Activated CD8-positive, alpha-beta memory T cell treated with anti-CD3 and anti-CD28 coated beads for 24 hours (primary cell): ENCODE measurements at regions not wholly inside any gene's neighbourhood (a gene's known extent, or its start where the extent isn't known, plus 50 kb on each side); places are given as distances from the start of the nearest gene placed in this dataset.

ENCODE experiments used
- DNase-seq: peaks from one replicate; pipeline ENCODE4 v3.0.0-alpha.2; 2020

DNA sequence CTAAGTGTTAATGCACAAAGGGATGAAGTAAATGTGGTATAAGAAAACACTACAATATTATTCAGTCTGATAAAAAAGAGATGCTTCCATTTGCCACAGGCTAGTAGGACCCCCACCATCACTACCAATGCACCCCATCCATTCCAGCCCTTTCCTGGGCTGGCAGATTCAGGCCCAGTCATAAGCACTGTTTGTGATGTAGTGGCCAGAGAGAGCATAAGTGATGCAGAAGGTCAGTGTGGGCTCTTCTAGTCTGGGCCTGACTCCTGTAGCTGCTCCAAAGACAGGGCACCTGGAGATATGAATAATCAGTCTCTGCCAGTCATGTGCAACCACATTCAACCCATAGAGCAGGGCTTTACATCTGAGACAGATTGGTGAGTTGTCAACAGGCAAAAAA, 1294.7 kb downstream of the TMEM121 start:
- no peak for DNase-seq

DNA sequence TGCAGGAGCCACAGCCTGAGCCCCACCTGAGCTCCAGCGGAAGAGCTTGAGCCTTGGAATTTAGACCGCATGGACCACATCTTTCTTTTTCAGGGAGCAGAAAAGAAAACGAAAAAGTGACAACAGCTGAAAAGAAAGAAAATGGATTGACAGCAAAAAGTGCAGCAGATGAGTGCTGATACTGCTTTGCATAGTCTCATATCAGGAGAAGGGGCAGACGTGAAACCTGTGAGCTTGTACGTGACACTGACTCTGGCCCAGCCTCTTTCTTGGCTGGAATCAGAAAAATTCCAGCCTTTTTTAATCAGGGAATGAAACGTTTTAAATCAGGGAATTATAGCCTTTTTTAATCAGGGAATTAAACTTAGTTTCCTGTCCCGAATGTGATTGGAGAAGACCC, 1296.5 kb downstream of the TMEM121 start:
- no peak for DNase-seq

GRCh38 chr14:106823552-106823951, 1297.2 kb downstream of the TMEM121 start:
- no peak for DNase-seq

GRCh38 chr14:106826833-106827369, 1300.5 kb downstream of the TMEM121 start:
- DNase-seq, result no peak

DNA sequence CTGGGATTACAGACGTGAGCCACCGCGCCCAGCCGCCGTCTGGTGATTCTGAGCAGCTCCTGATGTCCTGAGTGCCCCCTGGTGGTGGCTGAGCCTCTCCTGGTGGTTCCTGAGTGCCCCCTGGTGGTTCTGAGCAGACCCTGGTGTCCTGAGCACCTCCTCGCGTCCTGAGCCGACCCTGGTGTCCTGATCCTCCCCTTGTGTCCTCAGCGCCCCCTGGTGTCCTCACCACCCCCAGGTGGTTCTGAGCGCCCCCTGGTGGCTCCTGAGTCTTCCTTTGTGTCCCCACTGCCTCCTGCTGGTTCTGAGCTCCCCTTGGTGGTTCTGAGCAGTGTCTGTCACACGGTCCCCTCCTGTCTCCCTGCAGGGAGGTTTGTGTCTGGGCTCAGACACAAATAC, 1304.9 kb downstream of the TMEM121 start:
- DNase-seq, result peak; percentile 77

GRCh38 chr14:106837870-106838269, 1311.5 kb downstream of the TMEM121 start:
- no peak for DNase-seq

GRCh38 chr14:106838991-106839769, 1312.8 kb downstream of the TMEM121 start:
- DNase-seq, result no peak

- DNase-seq, result no peak
Observed at GRCh38 chr14:106840258-106840657, 1313.9 kb downstream of the TMEM121 start.

GRCh38 chr14:106840991-106841390, 1314.6 kb downstream of the TMEM121 start:
- no peak for DNase-seq

- DNase-seq, result no peak
Observed at GRCh38 chr14:106841701-106842100, 1315.3 kb downstream of the TMEM121 start.

- no peak for DNase-seq
Observed at GRCh38 chr14:106842687-106843086, 1316.3 kb downstream of the TMEM121 start.

GRCh38 chr14:106843386-106843785, 1317.0 kb downstream of the TMEM121 start:
- no peak for DNase-seq

- peak; percentile 76 for DNase-seq
Observed at GRCh38 chr14:106843951-106844483, 1317.6 kb downstream of the TMEM121 start.

DNA sequence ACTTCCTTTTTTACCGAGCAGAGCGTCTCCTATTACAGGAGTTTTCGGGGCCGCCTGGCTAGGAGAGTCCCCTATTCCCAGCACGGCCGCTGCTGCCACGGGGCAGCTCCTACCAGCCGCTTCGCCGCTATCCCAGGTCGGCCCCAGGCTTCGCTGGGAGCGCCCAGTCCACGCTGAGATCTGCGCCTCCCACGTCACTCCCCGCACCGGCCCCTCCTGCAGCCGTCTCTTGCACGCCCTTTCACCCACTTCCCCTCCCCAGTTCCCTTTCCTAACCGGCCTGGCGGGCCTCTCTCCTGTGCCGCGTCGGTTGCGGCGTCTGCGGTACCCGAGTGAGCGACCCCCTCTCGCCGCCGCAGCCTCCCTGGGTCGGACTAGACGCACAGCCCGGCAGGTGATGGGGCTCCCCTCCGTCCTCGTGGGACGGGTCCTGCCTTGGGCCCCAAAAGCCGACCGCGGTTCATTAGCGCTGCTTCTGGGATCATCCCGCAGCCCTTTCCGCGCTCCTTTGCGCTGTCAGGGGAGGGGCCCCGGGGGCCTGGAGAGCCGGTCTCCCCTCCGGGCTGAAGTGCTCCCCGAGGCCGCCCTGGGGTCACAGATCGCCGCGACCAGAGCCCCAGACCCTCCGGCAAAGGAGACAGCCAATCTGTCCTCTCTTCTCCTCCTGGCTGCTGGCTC, 1318.4 kb downstream of the TMEM121 start:
- peak; percentile 81 for DNase-seq

- DNase-seq, result peak; percentile 72
Observed at GRCh38 chr14:106845286-106846087, 1319.1 kb downstream of the TMEM121 start.

- no peak for DNase-seq
Observed at GRCh38 chr14:106846218-106846617, 1319.8 kb downstream of the TMEM121 start.

DNA sequence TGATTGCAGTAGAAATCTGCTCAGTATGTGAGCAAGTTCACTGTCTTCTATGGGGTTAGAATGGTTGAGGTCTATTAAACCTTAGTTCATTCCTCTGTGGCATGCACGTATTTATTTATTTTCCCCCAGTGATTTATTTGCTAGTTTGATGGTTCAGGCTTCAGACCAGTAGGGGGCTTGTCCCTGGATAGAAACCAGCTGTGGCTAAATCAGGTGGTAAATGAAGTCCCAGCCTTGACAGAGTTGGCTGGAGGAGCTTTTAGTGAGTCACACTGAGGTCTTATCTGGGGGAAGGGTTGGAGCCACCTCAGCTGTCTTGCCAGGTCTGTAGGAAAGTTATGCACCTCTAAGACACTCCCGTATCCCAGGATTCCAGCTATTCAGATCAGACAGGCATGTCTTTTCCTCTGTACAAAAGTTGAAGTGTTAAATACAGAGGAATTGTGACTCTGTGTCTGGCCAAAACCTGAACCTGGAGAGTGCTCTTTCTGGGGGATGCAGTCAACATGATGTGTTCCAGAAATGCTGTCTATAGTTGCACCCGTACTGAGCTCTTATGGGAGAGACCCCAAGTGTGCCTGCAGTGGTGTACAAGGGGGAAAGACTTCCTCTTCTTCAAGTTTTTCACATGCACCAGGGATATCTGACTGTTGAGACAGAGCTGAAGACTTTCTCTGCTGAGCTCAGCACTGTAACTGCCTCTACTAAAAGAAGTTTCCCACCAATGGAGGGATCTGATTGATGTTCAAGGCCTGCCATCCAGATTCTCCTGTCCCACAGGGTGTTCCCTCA, 1322.1 kb downstream of the TMEM121 start:
- no peak for DNase-seq

DNA sequence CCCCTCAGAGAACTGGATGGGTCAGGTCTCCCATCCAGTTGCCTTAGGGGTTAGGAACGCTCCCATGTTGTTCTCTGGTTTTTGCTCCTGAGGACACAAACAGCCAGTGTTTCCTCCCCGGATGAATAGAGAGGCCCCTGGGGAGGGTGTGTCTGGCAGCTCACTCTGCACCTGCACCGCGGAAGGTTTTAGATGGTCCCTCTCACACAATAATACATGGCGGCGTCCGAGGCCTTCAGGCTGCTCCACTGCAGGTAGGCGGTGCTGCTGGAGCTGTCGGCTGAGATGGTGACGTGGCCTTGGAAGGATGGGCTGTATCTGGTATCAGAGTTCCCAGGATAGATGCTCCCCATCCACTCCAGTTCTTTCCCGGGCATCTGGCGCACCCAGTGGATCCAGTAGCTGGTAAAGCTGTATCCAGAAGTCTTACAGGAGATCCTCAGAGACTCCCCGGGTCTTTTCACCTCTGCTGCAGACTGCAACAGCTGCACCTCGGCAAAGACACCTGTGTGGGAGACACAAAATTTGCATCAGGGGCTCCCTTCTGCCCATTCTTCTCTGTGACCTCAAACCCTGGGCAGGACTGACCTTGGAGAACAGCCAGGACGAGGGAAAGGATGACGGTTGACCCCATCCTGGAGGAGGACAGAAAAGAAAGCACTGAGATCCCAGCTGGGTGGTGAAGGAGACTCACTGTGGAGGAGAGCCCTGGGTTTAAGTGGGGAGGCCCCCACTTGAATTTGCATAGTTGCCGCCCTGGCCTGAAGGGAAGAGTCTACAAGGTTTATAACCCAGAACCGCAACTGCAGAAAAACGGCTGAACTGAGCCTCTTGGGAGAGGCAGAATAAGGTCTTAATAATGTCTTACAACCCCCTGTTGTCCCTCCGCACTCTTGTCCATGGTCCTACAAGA, 1324.8 kb downstream of the TMEM121 start:
- no peak for DNase-seq

DNA sequence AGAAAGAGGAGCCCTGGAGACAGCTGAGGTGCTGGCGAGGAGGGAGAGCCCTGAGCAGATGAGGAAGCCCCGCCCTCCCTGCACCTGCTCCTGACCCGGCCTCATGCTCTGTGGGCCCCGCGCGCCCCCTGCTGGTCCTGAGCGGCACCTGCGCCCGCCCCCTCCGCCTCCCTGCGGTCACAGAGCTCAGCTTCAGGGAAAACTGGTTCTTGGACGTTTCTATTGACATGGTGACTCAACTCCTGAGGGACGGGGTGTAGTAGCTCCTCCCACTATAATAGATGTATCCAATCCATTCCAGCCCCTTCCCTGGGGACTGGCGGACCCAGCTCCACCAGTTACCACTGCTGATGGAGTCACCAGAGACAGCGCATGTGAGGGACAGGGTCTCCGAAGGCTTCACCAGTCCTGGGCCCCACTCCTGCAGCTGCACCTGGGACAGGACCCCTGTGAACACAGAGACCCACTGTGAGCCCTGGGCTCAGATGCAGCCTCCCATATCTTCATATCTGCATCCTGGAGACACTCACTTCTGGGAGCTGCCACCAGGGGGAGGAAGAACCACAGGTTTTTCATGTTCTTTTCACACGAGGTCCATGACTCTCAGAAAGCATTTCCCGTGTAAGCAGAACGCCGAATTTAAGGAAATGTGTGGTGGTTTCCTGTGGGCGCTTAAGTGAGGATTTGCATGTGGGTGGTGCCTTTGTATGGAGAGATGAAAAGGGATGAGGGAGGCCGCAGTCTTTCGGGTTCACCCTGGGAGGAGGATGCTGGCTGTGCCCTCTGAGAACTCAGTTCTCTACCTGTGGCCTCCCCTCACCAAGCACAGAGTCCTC, 1346.4 kb downstream of the TMEM121 start:
- peak; percentile 96 for DNase-seq

GRCh38 chr14:106874350-106874749, 1348.0 kb downstream of the TMEM121 start:
- no peak for DNase-seq
